ENCODE measurements at regions not wholly inside any gene's neighbourhood (a gene's known extent, or its start where the extent isn't known, plus 50 kb on each side); places are given as distances from the start of the nearest gene placed in this dataset.

GRCh38 chr15:97502038-97502437 lies 458.5 kb upstream of the ARRDC4 start:
- DNase-seq, result no peak

GRCh38 chr15:97504031-97504792 lies 456.3 kb upstream of the ARRDC4 start:
- TF ChIP-seq CTCF (IDR thresholded peaks at IDR 0.05; ENCODE audit: control extremely low read depth, extremely low read depth), result no peak
- no peak overlapping the region for H3K9ac ChIP-seq (ENCODE audit: insufficient read depth in 1 of 2, low read length in 2 of 2)
- DNase-seq (no peak), ATAC-seq (ENCODE audit: insufficient read depth, low FRiP score) (no peak)
- no peaks in the 10 kb centered on the region for H3K4me1 ChIP-seq (ENCODE audit: control insufficient read depth in 5 of 5, insufficient read depth in 5 of 5, low read length in 5 of 5)
- peaks cover 0 to 3% (median 0%) of the 10 kb centered on the region in 4 donors for H3K9me3 ChIP-seq (ENCODE audit: control insufficient read depth in 4 of 4, insufficient read depth in 3 of 4, low read length in 3 of 4)
- 66 to 77% methylated on average over 6 of the region's 6 CpGs for WGBS, 2 donors
- peaks cover 0 to 3% (median 0%) of the 10 kb centered on the region in 3 donors for H3K27me3 ChIP-seq (ENCODE audit: control insufficient read depth in 3 of 3, insufficient read depth in 3 of 3, low read length in 2 of 3)
- H3K4me3 ChIP-seq, result no peak overlapping the region
- no peak overlapping the region for H3K27ac ChIP-seq (ENCODE audit: low read depth in 1 of 2, low read length in 1 of 2)
- no peaks in the 10 kb centered on the region for H3K36me3 ChIP-seq (ENCODE audit: control insufficient read depth in 4 of 4, insufficient read depth in 4 of 4, low read length in 4 of 4)

More at GRCh38 chr15:97502038-97502437, 458.5 kb upstream of the ARRDC4 start:
- H3K9me3 ChIP-seq (ENCODE audit: control insufficient read depth in 4 of 4, insufficient read depth in 3 of 4, low read length in 3 of 4), result no peaks in the 10 kb centered on the region
- no peak overlapping the region for H3K27ac ChIP-seq (ENCODE audit: low read depth in 1 of 2, low read length in 1 of 2)
- H3K4me3 ChIP-seq, result no peak overlapping the region
- no peak for TF ChIP-seq CTCF (IDR thresholded peaks at IDR 0.05; ENCODE audit: control extremely low read depth, extremely low read depth)
- no peak for ATAC-seq (ENCODE audit: insufficient read depth, low FRiP score)
- no peak overlapping the region for H3K9ac ChIP-seq (ENCODE audit: insufficient read depth in 1 of 2, low read length in 2 of 2)
- no peaks in the 10 kb centered on the region for H3K27me3 ChIP-seq (ENCODE audit: control insufficient read depth in 3 of 3, insufficient read depth in 3 of 3, low read length in 2 of 3)
- WGBS, 2 donors, result 58 to 72% methylated on average over 2 of the region's 2 CpGs
- no peaks in the 10 kb centered on the region for H3K4me1 ChIP-seq (ENCODE audit: control insufficient read depth in 5 of 5, insufficient read depth in 5 of 5, low read length in 5 of 5)
- H3K36me3 ChIP-seq (ENCODE audit: control insufficient read depth in 4 of 4, insufficient read depth in 4 of 4, low read length in 4 of 4), result no peaks in the 10 kb centered on the region

GRCh38 chr15:97517737-97518136 lies 442.8 kb upstream of the ARRDC4 start:
- Histone ChIP-seq H3K36me3 (ENCODE audit: control insufficient read depth in 4 of 4, insufficient read depth in 4 of 4, low read length in 4 of 4) (no peaks in the 10 kb centered on the region), H3K4me1 (ENCODE audit: control insufficient read depth in 5 of 5, insufficient read depth in 5 of 5, low read length in 5 of 5) (peaks cover 0 to 6% (median 2%) of the 10 kb centered on the region in 5 donors), H3K4me3 (no peak overlapping the region), H3K9ac (ENCODE audit: insufficient read depth in 1 of 2, low read length in 2 of 2) (no peak overlapping the region), H3K27ac (ENCODE audit: low read depth in 1 of 2, low read length in 1 of 2) (no peak overlapping the region), H3K27me3 (ENCODE audit: control insufficient read depth in 3 of 3, insufficient read depth in 3 of 3, low read length in 2 of 3) (no peaks in the 10 kb centered on the region), H3K9me3 (ENCODE audit: control insufficient read depth in 4 of 4, insufficient read depth in 3 of 4, low read length in 3 of 4) (peaks cover 0 to 3% (median 0%) of the 10 kb centered on the region in 4 donors)
- WGBS, 2 donors, result 75 to 85% methylated on average over 2 of the region's 2 CpGs
- TF ChIP-seq CTCF (IDR thresholded peaks at IDR 0.05; ENCODE audit: control extremely low read depth, extremely low read depth), result no peak
- no peak for DNase-seq
- ATAC-seq (ENCODE audit: insufficient read depth, low FRiP score), result no peak

Measured in lung (tissue), 11 donors.